NCI-H146 treated with DMSO at 0.1 percent for 48 hours (cell line): ENCODE measurements at regions not wholly inside any gene's neighbourhood (a gene's known extent, or its start where the extent isn't known, plus 50 kb on each side); places are given as distances from the start of the nearest gene placed in this dataset.

Experiments
- DNase-seq: peaks from one replicate; lab custom pipeline; 2025; ENCODE audit not compliant: unreplicated experiment; lab: John Stamatoyannopoulos, UW

DNA sequence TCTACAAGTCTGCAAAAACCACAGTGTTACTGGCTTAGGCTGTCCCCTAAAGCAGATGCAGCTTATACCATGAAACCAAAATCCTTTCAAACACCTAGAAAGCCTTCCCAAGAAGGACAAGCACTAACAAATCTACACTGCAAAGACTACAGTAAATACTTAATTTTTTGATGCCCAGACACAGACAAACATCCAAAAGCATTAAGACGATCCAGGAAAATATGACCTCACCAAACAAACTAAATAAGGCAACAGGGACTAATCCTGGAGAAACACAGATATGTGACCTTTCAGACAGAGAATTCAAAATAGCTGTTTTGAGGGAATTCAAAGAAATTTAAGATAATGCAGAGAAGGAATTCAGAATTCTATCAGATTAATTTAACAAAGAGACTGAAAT lies 423.5 kb downstream of the COL12A1 start:
- DNase-seq = no peak

- DNase-seq = no peak
Observed at GRCh38 chr6:74780831-74781230, 425.0 kb downstream of the COL12A1 start.

DNA sequence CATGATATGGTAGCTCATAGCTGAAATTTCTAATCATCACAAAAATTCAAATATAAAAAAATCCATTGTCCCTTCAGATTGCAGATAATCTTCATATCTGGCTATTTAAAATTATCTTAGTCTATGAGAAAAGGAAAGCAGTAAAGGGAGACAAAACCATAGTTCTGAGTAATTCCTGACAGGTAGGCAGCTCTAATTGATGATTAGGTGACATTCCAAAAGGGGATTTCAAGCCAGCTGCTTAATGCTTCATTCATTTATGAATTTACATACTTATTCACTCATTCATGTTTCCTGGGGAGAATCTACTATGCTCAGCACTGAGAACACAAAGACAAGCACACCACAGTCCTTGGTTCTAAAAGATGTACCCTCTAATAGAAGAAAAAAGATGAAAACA lies 437.1 kb downstream of the COL12A1 start:
- DNase-seq = no peak

GRCh38 chr6:74768120-74768519 lies 437.7 kb downstream of the COL12A1 start:
- no peak for DNase-seq

DNA sequence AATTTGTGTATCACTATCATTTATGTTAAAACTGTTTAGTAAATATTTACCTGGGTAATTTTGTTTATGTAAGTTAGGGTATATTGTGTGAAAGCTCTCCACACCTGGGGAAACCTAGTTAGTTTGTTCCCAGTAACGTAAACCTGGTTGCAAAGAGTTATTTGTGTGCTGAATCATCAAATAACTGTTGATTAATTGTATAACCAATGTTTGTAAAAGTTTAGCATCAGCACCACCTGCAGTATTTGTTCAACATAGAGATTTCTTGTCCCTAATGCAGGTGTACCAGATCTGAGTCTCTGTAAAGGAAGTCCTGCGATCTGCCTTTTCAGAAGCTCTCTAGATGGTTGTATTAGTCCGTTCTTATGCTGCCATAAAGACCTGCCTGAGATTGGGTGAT lies 440.4 kb downstream of the COL12A1 start:
- no peak for DNase-seq

DNA sequence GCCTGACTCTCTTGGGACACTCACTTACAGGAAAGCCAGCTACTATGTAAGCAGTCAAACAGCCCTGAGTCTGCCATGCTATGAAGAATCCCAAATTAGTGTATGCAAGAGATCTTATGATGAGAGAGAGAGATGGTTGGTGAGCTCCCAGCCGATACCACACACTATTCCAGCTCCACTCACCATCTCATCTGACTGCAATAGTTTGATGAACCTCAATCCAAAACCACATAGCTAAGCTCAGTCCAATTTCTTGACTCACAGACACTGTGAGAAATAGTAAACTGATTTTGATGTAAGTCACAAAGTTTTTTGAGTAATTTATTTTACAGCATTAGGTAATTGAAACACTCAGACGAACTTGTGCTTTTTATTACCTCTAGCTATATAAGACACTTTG lies 441.4 kb downstream of the COL12A1 start:
- no peak for DNase-seq

- DNase-seq = no peak
Observed at GRCh38 chr6:74762841-74763240, 443.0 kb downstream of the COL12A1 start.

DNA sequence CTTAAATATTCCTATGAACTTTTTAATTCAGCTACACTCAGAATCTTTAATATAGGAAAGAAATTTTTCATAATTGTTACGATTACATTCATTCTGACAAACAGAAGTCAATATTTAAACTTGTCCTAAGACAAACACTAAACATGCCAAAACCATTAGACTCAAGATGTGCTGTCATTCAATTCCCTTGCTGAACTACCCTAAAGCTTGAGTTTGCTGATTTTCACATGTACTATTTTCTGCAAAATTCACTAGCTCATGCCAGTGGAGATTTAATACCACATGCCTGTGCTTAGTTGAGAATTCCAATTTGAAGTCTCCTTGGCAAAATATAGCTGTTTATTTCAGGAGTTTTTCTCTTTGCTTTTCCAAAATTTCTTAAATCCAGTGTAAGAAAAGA lies 448.0 kb downstream of the COL12A1 start:
- no peak for DNase-seq

- DNase-seq = no peak
Observed at GRCh38 chr6:74756923-74757322, 448.9 kb downstream of the COL12A1 start.

DNA sequence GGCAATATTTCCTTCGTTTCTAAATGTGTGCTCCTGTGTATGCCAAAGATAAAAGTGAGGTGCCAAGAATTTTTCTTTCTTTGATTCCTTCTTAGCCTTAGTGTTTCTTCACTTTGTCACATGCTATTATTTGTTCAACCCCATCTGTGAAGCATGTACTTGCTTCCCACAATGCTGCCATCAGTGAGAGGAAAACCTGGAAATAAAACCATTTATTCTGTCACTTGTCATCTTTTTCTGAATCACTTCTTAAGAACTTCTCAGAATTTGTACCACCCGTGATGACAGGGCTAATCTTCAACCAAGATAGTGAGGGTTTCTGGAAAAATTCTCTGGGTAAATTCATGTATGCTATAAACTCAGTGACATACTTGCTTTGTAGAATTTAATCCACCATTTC lies 450.1 kb downstream of the COL12A1 start:
- no peak for DNase-seq

DNA sequence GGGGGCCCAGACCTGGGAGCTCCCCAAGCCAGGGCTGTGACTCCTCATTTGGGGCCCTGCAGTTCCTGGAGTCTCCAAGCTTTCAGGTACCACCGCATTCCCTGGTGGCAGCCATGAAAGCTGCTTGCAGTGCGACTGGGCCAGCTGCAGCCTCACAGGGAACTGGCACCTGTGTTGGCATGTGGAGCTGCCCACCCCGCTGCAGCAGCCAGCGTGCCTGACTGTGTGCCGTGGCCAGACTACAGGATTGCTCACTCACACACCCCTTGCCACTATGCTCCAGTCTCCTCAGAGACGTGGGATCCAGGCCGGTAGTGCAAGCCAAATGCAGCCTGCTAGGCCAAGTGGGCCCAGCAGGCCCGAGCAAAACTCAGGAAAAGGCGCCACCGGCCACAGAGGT lies 450.7 kb downstream of the COL12A1 start:
- no peak for DNase-seq

GRCh38 chr6:74753883-74754600 lies 451.8 kb downstream of the COL12A1 start:
- no peak for DNase-seq

GRCh38 chr6:74752303-74752702 lies 453.6 kb downstream of the COL12A1 start:
- no peak for DNase-seq

DNA sequence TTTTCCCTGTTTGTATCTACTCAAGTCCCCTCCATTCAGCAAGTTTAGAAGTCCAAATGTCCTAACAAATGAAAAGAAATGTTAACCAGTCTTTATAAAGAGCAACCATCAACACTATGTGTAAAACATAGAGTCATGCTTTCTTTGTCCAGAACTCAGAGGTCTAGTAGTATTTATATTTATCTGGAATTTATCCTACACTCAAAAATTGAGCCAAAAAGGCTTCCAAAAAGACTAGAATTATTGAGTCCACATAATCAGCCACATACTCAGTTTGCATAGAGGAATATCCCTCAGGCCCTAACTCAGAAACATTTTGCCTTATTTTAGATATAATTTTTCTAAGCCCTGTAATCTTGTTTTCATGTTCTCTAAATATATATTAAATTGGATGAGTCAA lies 455.0 kb downstream of the COL12A1 start:
- DNase-seq = no peak

- DNase-seq = no peak
Observed at GRCh38 chr6:74749211-74750147, 456.4 kb downstream of the COL12A1 start.

DNA sequence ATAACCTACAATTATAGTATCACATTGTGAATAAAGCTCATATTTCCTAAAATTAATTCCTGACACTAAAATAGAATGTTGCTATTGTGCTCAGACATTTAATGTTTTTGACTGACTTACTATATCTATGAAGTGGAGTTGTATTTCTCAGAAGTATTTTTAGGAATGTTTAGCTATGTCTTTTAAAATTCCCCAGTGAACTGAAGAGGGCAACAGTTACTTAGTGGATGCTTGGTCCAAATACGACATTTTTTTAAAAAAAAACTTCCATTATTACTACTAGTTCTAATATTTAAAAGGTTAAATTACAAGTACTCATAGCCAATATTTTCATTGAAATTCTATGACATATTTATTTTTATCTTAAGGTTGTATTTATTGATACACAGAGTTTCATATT lies 460.2 kb downstream of the COL12A1 start:
- no peak for DNase-seq

GRCh38 chr6:74742793-74743508 lies 462.9 kb downstream of the COL12A1 start:
- DNase-seq = no peak

DNA sequence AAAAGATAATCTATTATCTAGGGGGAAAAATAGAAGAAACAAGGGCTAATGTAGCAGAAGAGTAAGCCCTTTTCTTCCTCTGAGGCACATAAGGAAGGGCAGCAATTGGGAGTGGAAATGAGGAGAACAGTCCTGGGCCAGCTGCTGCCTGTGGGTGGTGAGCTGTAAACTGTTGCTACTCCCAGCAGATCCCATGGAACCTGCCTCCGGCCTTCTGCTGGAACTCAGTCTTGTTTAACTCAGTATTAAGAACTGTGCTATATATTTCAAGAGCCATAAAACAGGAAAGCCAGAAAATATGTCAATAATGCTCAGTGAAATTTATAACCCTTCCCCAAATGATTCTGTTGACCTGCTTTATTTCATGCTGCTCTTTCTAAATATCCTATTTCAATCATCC lies 464.2 kb downstream of the COL12A1 start:
- DNase-seq = no peak

DNA sequence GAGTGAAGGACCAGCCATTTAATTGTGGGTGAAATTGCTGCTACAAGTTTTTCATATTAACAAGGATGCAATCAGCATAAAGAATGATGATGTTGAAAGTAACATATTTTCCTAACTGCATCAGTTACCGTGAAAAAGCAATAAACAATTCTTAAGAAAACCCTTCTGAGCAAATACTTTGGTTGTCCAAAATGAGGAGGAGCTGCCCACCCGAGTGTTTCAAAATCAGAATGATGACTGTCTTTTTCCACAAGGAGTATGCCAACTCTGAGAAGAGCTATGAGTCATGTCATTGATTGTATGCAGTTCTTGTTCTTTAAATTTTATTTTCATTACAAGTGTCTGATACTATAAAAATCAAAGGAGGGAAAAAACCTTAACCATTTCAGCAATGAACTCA lies 470.5 kb downstream of the COL12A1 start:
- DNase-seq = no peak

DNA sequence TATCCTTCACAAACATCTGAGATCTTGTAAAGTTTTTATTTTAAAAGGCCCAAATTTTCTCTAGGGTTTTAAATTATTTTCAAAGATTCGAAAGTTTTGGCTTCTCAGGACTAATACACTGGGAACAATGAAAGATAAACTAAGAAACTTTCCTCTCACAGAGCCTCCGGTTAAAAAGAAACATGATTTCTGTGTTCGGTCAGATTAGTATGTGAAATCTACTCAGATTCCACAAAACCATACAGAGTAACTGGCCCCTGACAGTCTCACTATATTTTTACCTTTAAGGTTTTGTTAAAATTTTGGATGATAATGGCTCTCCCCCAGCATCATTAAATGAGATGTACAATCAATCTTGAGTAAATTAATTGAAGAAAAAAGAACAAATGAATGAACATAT lies 471.0 kb downstream of the COL12A1 start:
- DNase-seq = no peak

- DNase-seq = no peak
Observed at GRCh38 chr6:74733830-74734620, 471.8 kb downstream of the COL12A1 start.
